ENCODE measurements at regions not wholly inside any gene's neighbourhood (a gene's known extent, or its start where the extent isn't known, plus 50 kb on each side); places are given as distances from the start of the nearest gene placed in this dataset.

DNA sequence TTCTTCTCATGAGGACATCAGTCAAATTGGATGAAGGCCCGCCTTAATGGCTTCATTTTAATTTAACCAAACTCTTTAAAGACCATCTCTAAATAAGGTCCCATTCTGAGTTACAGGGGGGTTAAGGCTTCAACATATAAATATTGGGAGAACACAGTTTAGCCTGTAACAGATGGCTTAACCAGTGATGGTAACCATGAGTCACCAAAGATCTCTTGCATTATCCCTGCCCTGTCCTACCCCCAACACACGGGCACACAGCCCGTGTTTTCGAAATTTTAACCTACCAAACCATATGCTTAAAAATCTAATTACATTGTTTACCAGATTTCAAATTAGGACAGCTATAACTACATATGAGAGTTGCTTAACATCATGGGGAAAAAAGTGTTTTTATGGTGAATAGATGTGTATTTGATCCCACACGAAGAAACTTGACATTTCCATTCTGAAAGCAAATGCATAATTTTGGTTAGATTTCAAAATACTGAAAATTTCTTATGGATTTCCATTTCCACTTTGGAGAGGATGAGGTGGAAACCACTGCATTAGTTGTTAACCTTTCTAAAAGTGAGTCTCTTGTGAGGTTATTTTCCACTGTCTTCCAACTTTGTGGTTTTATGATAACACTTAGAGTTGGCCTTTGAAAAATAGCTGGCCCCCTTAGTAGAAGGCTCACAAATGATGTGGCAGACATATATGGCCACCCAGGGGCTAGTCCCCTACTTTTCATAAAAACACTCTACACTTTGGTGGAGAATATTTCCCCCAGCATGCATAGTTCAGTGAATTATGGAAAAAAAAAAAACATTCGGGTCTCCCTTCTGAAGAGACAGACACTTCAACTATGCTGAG lies 849.3 kb downstream of the TLE1 start:
- Mint-ChIP-seq H3K27me3 (no peaks in the 10 kb centered on the region), H3K4me1 (ENCODE audit: low read depth) (no peaks in the 10 kb centered on the region), H3K27ac (no peak overlapping the region)

DNA sequence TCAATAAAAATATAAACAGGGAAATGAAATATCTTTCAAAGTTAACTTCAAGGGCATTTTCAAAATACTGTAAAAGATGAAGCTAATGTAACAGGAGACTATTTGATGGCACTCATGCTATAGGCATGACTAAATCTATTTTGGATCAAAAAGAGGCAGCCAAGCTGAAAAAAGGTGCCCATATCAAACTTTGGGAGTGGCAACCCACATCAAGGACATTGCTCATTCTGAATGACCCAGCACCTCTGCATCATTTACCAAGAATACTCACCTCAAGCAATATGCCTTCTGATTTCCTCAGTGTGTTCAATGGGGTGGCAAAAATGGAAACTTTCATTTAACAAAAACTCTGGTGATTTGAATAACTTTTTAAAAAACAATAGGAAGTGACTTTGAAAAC lies 853.3 kb downstream of the TLE1 start:
- H3K27me3 Mint-ChIP-seq = no peaks in the 10 kb centered on the region
- H3K27ac Mint-ChIP-seq = no peak overlapping the region
- H3K4me1 Mint-ChIP-seq (ENCODE audit: low read depth) = no peaks in the 10 kb centered on the region
- peaks cover 10% of the 10 kb centered on the region for H3K9me3 Mint-ChIP-seq (ENCODE audit: low read depth)
- H3K36me3 Mint-ChIP-seq = no peaks in the 10 kb centered on the region
- H3K4me3 Mint-ChIP-seq = no peak overlapping the region

More for the DNA sequence above, 849.3 kb downstream of the TLE1 start:
- Mint-ChIP-seq H3K9me3 (ENCODE audit: low read depth) (peaks cover 4% of the 10 kb centered on the region), H3K36me3 (no peaks in the 10 kb centered on the region), H3K4me3 (no peak overlapping the region)

DNA sequence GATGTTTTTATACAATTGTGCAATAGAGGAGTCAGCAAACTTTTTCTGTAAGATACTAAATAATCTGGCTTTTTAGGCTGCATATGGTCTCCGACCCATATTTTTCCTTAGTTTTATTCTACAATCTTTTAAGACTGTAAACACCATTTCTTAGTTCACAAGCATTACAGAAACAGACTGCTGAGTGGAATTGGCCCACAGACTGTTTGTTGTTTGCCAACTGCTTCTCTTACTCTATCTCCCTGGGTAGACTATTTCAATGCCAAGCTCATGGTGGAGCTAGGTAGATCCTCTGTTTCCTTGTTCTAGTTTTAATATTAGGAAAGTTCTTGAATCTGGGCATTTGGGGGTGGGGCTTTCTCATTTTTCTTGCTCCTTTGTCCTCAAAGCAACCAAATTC lies 857.6 kb downstream of the TLE1 start:
- no peak overlapping the region for H3K4me3 Mint-ChIP-seq
- no peaks in the 10 kb centered on the region for H3K27me3 Mint-ChIP-seq
- no peaks in the 10 kb centered on the region for H3K4me1 Mint-ChIP-seq (ENCODE audit: low read depth)
- peaks cover 13% of the 10 kb centered on the region for H3K9me3 Mint-ChIP-seq (ENCODE audit: low read depth)
- no peak overlapping the region for H3K27ac Mint-ChIP-seq
- no peaks in the 10 kb centered on the region for H3K36me3 Mint-ChIP-seq

DNA sequence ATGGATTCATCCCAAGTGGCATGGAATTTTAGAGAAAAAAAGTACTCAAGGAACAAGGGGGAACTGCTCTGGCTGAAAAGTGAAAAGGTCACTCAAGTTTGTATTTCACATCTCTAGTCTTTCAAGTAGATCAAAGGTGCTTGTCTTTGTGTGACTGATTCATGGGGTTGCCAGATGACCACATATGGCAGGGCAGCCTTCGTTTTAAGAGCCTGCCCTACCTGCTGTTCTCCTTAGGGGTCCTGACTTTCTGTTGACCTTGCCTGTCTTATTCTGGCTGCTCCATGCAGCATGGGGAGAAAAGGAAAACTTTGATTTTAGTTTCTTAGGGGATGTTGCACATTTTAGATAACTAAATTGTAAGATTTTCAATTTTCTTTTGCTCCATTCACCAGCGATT lies 877.7 kb downstream of the TLE1 start:
- Mint-ChIP-seq H3K36me3 (no peaks in the 10 kb centered on the region), H3K4me3 (no peak overlapping the region), H3K9me3 (ENCODE audit: low read depth) (peaks cover 6% of the 10 kb centered on the region), H3K27ac (no peak overlapping the region), H3K4me1 (ENCODE audit: low read depth) (no peaks in the 10 kb centered on the region), H3K27me3 (no peaks in the 10 kb centered on the region)

DNA sequence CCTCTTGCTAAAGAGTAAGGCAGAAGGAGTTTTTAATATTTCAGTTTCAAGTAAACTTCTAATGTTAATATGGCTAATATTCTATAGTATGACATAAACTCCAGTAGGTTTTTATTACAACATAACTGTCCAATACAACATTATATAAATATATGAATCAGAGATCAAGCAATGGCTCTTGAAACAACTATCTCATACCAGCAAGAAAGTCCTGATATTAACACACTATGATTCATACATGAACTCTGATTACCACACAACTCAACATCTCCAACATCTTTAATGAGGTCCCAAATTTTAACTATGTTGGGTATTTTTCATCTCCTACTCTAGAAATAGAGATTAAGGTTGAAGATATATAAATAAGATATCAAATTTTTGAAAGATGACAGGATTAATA lies 878.3 kb downstream of the TLE1 start:
- Mint-ChIP-seq H3K27ac (no peak overlapping the region), H3K4me3 (no peak overlapping the region), H3K36me3 (no peaks in the 10 kb centered on the region)

DNA sequence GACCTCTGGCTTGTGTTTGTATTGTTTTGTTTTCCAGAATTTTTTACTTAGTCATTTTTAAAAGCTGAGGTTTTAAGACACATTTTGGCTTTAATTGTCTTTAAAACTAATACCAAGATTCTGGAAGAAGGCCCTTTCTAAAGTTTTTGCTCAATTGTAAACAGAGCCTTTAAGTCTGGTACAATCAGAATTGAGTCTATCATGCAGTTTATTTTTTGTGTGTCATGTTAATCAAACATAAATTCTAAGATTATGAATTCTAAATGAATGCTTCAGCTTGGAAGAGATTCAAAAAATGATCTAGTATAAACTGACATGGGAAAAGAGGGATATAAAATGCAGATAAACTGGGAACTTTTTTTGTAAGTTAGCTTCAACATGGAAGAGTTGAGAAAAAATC lies 882.7 kb downstream of the TLE1 start:
- Mint-ChIP-seq H3K4me3 (no peak overlapping the region), H3K4me1 (ENCODE audit: low read depth) (no peaks in the 10 kb centered on the region), H3K27ac (no peak overlapping the region), H3K9me3 (ENCODE audit: low read depth) (no peaks in the 10 kb centered on the region), H3K27me3 (no peaks in the 10 kb centered on the region), H3K36me3 (no peaks in the 10 kb centered on the region)

More for the DNA sequence above, 878.3 kb downstream of the TLE1 start:
- no peaks in the 10 kb centered on the region for H3K4me1 Mint-ChIP-seq (ENCODE audit: low read depth)
- no peaks in the 10 kb centered on the region for H3K27me3 Mint-ChIP-seq
- H3K9me3 Mint-ChIP-seq (ENCODE audit: low read depth) = peaks cover 6% of the 10 kb centered on the region

DNA sequence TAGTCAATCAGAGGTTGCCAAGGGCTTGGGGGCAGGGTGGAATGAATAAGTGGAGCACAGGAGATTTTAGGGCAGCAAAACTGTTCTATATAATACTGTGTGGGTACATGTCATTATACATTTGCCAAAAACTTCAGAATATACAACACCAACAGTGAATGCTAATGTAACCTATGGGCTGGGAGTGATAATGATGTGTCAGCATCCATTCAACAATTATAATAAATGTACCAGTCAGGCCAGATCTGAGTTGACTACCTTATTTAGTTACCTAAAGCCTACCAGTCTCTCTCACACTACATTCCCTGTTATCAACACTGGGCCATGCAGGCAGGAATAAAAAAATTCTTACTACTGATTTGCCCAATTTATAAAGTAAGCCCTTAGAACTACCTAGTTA lies 884.5 kb downstream of the TLE1 start:
- H3K36me3 Mint-ChIP-seq = no peaks in the 10 kb centered on the region
- peaks cover 2% of the 10 kb centered on the region for H3K27me3 Mint-ChIP-seq
- H3K27ac Mint-ChIP-seq = no peak overlapping the region
- peaks cover 5% of the 10 kb centered on the region for H3K9me3 Mint-ChIP-seq (ENCODE audit: low read depth)
- no peak overlapping the region for H3K4me3 Mint-ChIP-seq
- H3K4me1 Mint-ChIP-seq (ENCODE audit: low read depth) = no peaks in the 10 kb centered on the region

DNA sequence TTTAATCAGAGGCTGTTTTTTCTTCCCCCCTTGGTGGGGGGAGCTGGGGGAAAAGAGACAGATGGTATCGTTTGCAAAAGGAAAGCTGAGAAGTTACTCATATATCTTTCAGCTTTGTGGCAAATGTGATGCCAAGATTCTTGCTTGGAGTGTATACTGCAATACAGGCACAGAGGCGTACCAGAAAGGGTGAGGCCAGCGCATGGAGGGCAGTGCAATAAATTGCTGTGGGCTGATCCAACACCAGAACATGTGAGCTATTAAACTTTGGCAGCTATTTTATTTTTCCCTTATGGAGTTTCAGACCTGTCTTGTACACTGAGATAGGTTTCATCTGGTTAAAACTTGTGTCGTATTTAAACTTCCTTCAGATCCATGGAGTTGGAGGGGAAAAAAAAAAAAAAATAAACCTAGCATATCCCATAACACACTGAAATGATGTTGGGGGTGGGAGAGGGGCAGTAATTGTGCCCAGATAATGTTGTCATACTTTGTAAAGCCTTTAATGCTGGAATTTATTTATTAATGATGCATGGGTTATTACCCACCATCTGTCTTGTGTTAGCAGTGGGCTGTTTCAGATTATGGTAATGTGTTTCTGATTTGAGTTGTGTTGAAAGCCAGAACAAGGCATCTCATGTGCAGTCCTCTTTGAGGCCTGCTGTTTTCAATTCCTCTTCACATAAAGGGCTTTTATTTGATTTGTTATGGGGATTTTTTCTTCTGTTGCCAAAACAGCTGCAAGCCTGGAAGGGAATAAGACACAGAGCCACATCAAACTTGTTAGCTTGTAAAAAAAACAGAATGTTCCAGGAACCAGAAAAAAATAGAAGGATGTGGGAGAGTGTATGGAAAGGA lies 891.3 kb downstream of the TLE1 start:
- Mint-ChIP-seq H3K36me3 (no peaks in the 10 kb centered on the region), H3K27ac (no peak overlapping the region), H3K4me3 (no peak overlapping the region), H3K27me3 (peaks cover 2% of the 10 kb centered on the region), H3K9me3 (ENCODE audit: low read depth) (peaks cover 5% of the 10 kb centered on the region), H3K4me1 (ENCODE audit: low read depth) (no peaks in the 10 kb centered on the region)

DNA sequence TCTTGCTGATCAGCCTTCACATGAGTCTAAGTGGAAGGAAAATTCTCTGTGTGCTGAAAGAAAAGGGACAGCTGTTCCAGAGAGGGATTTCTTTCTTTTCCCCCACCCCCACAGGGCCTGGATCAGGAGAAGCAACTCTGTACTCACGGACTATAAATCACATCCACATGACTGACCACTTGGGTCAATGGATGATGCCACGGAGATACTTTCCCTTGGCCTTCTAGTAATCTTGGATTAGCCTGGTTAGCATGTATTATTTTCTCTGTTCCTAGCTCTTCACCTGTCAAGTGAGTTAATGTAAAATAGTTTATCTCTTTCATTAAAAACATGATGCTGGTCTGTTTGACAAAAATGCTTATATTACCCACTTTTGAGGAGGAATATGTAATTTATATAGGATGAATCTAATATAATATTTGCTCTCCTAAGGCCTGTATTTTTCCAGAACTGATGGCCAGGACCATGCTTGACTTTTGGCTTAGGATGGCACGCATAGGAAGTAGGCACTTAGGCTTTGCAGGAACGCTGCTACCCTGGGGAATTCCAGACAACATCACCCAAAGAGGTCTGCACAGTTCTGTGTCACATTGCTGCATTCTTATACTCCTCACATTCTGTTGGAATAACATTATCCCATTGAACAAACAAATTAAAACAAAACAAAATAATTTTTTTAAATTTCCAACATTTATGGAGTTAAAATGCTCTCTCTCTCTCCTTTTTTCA lies 892.1 kb downstream of the TLE1 start:
- Mint-ChIP-seq H3K4me3 (no peak overlapping the region), H3K4me1 (ENCODE audit: low read depth) (no peaks in the 10 kb centered on the region), H3K27ac (no peak overlapping the region), H3K9me3 (ENCODE audit: low read depth) (peaks cover 5% of the 10 kb centered on the region), H3K27me3 (peaks cover 2% of the 10 kb centered on the region), H3K36me3 (no peaks in the 10 kb centered on the region)

DNA sequence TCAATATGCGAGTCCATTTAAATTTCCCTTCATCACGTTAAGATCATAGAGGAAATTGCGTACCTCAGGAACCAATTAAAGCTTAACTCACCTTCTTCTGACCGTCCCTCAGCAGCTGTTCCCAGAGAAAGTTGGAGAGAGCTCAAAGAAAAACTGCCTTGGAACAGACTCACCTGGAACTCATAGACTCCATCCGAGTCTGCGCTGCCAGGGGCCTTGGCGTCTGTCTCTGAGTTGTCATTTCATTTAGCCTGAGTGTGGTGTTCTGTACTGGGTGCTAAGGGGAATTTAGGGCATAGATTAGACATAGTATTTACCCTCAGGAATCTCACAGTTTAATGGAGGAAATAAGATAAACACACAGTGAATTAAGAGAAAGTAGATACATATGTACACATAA lies 892.7 kb downstream of the TLE1 start:
- Mint-ChIP-seq H3K27ac (no peak overlapping the region), H3K36me3 (no peaks in the 10 kb centered on the region), H3K4me3 (no peak overlapping the region), H3K4me1 (ENCODE audit: low read depth) (no peaks in the 10 kb centered on the region), H3K27me3 (peaks cover 2% of the 10 kb centered on the region), H3K9me3 (ENCODE audit: low read depth) (peaks cover 5% of the 10 kb centered on the region)

DNA sequence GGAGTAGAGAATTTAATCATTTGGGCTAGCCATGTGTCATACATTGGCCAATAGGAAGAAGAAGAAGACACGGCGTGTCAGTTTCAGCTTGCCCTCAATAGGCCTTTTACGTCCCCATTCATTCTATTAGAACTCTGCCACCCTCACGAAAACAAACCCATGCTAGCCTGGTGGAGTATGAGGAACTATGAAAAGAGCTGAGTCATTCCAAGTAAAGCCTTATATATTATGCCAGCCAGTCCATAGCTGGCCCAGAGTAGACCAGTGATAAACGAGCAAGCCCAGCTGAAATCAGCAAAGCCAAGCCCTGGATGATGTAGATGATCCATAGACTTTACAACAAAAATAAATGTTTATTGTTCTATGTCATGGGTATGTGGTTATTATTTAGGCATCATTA lies 895.1 kb downstream of the TLE1 start:
- no peak overlapping the region for H3K27ac Mint-ChIP-seq
- H3K4me1 Mint-ChIP-seq (ENCODE audit: low read depth) = no peaks in the 10 kb centered on the region
- H3K9me3 Mint-ChIP-seq (ENCODE audit: low read depth) = no peaks in the 10 kb centered on the region
- H3K27me3 Mint-ChIP-seq = no peaks in the 10 kb centered on the region
- no peaks in the 10 kb centered on the region for H3K36me3 Mint-ChIP-seq
- H3K4me3 Mint-ChIP-seq = no peak overlapping the region

DNA sequence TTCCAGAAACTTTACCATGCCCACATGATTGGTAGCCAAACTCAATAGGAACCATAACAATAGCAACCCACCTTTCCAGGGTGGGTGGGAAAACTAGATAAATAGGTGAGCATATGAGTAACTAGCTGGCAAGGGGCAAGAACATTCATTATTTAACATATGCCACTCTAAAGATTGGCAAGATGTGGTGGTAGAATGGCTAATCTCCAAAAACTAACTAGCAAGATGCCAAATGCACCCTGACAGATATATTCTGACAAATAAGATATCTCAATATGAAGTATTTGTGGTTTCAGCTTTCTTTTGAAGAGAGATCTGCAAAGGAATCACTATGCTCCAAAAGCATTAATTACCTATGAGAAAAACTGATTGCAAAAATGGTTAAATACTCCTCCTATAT lies 895.6 kb downstream of the TLE1 start:
- no peaks in the 10 kb centered on the region for H3K9me3 Mint-ChIP-seq (ENCODE audit: low read depth)
- no peaks in the 10 kb centered on the region for H3K4me1 Mint-ChIP-seq (ENCODE audit: low read depth)
- H3K27ac Mint-ChIP-seq = no peak overlapping the region
- no peak overlapping the region for H3K4me3 Mint-ChIP-seq
- no peaks in the 10 kb centered on the region for H3K36me3 Mint-ChIP-seq
- H3K27me3 Mint-ChIP-seq = no peaks in the 10 kb centered on the region

DNA sequence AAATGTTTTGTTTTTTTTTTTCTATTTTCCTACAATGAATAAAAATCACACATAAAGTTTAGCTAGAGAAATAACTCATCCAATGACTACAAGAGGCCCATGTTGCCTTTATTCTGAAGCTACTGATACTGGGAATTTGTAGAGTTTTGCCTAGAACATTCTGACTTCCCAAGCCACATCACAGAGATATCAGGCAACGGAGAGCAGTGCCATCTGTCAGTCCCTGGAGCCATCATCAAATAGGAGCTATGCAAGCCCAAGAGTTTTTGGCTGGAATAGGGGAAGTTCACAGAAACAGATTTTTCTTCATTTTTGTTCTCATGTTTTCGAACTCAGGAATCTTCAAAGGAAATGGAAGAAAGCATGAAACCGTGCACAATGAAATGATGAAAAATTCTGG lies 896.6 kb downstream of the TLE1 start:
- Mint-ChIP-seq H3K4me3 (no peak overlapping the region), H3K9me3 (ENCODE audit: low read depth) (no peaks in the 10 kb centered on the region), H3K27ac (no peak overlapping the region), H3K4me1 (ENCODE audit: low read depth) (no peaks in the 10 kb centered on the region), H3K36me3 (no peaks in the 10 kb centered on the region), H3K27me3 (no peaks in the 10 kb centered on the region)

DNA sequence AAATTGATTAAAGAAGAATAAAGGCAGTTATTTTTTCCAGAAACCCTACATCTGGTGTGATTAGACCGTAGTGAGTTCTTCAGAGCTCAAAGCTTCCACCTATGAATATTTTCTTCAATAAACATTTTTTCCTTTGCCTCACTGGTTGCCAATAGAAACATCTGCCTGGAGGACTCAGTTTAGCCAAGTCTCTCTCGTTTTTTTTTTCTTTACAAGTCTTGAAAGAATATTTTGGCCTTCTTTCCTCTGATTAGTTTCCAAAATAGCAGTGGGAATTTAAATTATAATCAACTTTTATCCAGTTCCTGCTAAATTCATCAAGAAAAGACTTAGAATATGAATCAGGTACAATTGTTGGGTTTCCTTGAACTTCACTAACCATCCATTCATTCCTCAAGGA lies 897.5 kb downstream of the TLE1 start:
- no peaks in the 10 kb centered on the region for H3K36me3 Mint-ChIP-seq
- H3K9me3 Mint-ChIP-seq (ENCODE audit: low read depth) = no peaks in the 10 kb centered on the region
- H3K4me3 Mint-ChIP-seq = no peak overlapping the region
- H3K27ac Mint-ChIP-seq = no peak overlapping the region
- H3K4me1 Mint-ChIP-seq (ENCODE audit: low read depth) = no peaks in the 10 kb centered on the region
- H3K27me3 Mint-ChIP-seq = no peaks in the 10 kb centered on the region

DNA sequence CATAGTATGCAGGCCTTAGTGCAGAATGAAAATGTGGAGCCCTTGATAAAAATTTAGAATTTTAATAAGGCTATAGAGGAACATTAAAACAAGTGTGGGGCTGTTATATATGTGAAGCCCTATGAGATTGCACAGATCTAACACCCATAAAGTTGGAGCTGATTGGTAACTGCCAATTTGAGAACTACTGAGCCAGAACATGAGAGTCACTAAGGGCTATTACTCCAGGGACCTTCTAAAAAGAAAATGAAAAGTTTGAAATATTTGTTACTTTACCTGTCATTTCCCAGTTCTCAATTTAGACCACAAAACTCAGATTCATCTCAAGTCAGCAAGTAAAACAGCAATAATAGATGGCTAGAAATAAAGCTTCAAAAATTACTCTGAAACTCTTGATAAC lies 898.6 kb downstream of the TLE1 start:
- H3K4me3 Mint-ChIP-seq = no peak overlapping the region
- H3K27me3 Mint-ChIP-seq = no peaks in the 10 kb centered on the region
- H3K27ac Mint-ChIP-seq = no peak overlapping the region
- H3K36me3 Mint-ChIP-seq = no peaks in the 10 kb centered on the region
- no peaks in the 10 kb centered on the region for H3K4me1 Mint-ChIP-seq (ENCODE audit: low read depth)
- H3K9me3 Mint-ChIP-seq (ENCODE audit: low read depth) = no peaks in the 10 kb centered on the region
